ENCODE measurements at regions not wholly inside any gene's neighbourhood (a gene's known extent, or its start where the extent isn't known, plus 50 kb on each side); places are given as distances from the start of the nearest gene placed in this dataset.

DNA sequence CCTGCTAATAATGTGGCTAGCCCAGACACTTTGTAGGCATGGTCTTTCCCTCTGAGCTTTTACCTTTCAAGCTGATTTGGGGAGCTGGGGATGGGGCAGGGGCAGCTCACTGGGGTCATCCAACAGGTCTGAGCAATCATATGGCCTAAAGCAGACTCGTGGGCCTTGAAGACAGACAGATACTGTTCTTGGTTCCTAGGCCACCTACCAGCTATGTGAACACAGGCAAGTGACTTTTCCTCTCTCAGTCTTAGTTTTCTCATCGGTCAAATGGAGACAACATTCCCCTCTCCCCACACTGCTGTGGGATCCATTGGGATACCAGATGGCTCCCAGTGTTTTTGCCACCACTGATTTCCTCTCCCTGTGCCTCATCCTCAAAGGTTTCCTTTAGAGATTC is 181.8 kb downstream of the RRAGC start:
- no peaks in the 10 kb centered on the region for H3K4me1 Mint-ChIP-seq
- H3K9ac ChIP-seq (ENCODE audit: extremely low read depth, insufficient read length, low read length): no peak overlapping the region
- no peak overlapping the region for H2BK12ac ChIP-seq (ENCODE audit: insufficient read length, low read depth, low read length)
- H3K4me3 Mint-ChIP-seq: no peak overlapping the region
- H3K56ac ChIP-seq (ENCODE audit: insufficient read length, low read depth, low read length): no peak overlapping the region
- H3K23ac ChIP-seq (ENCODE audit: insufficient read length, low read depth, low read length): no peak overlapping the region
- H3K27ac ChIP-seq (ENCODE audit: insufficient read length, low read depth, low read length): no peak overlapping the region
- H3K23me2 ChIP-seq (ENCODE audit: insufficient read length, low read depth, low read length, poor library complexity, severe bottlenecking): no peaks in the 10 kb centered on the region
- H2AFZ ChIP-seq (ENCODE audit: low read length): no peak overlapping the region
- no peaks in the 10 kb centered on the region for H3K9me3 Mint-ChIP-seq
- H2BK15ac ChIP-seq (ENCODE audit: low read depth, low read length): no peak overlapping the region
- H3K18ac ChIP-seq (ENCODE audit: insufficient read length, low read depth, low read length): no peak overlapping the region
- H2BK20ac ChIP-seq (ENCODE audit: low read depth, low read length, poor library complexity, severe bottlenecking): no peak overlapping the region
- no peak overlapping the region for H4K8ac ChIP-seq (replicated peaks; ENCODE audit: insufficient read length, low read depth, low read length)
- no CpG with 5 or more reads among the region's 2 CpGs for WGBS (ENCODE audit: extremely low coverage, insufficient read length, low lambda C conversion rate)
- H3T11ph ChIP-seq (ENCODE audit: low read length): no peak overlapping the region
- H3K79me2 ChIP-seq (ENCODE audit: insufficient read depth, low read length): no peaks in the 10 kb centered on the region
- no peak overlapping the region for H3K4ac ChIP-seq (ENCODE audit: low read depth, low read length)
- no peak overlapping the region for H2BK120ac ChIP-seq (ENCODE audit: low read depth, low read length, poor library complexity, severe bottlenecking)
- no peak overlapping the region for H3K27ac Mint-ChIP-seq
- H3K4me2 ChIP-seq (ENCODE audit: insufficient read depth, insufficient read length, low read length): no peak overlapping the region
- H3K4me1 ChIP-seq (ENCODE audit: insufficient read depth, low read length): no peaks in the 10 kb centered on the region
- no peaks in the 10 kb centered on the region for H3K79me1 ChIP-seq (ENCODE audit: insufficient read depth, low read depth, low read length, poor library complexity, severe bottlenecking)
- H2BK5ac ChIP-seq (ENCODE audit: insufficient read length, low read length): no peak overlapping the region
- DNase-seq: no peak
- H3K14ac ChIP-seq (ENCODE audit: insufficient read depth, low read length): no peak overlapping the region
- no peaks in the 10 kb centered on the region for H4K20me1 ChIP-seq (ENCODE audit: control insufficient read depth, insufficient read depth, insufficient read length)
- TF ChIP-seq, protein P1, sequence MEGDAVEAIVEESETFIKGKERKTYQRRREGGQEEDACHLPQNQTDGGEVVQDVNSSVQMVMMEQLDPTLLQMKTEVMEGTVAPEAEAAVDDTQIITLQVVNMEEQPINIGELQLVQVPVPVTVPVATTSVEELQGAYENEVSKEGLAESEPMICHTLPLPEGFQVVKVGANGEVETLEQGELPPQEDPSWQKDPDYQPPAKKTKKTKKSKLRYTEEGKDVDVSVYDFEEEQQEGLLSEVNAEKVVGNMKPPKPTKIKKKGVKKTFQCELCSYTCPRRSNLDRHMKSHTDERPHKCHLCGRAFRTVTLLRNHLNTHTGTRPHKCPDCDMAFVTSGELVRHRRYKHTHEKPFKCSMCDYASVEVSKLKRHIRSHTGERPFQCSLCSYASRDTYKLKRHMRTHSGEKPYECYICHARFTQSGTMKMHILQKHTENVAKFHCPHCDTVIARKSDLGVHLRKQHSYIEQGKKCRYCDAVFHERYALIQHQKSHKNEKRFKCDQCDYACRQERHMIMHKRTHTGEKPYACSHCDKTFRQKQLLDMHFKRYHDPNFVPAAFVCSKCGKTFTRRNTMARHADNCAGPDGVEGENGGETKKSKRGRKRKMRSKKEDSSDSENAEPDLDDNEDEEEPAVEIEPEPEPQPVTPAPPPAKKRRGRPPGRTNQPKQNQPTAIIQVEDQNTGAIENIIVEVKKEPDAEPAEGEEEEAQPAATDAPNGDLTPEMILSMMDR (conservative IDR thresholded peaks at IDR 0.05): no peak
- no peak overlapping the region for H4K5ac ChIP-seq (ENCODE audit: insufficient read length, low read depth, low read length)
- H3K9me3 ChIP-seq (ENCODE audit: control insufficient read depth, low read depth, low read length): no peaks in the 10 kb centered on the region
- H3K27me3 Mint-ChIP-seq (ENCODE audit: low read depth): peaks cover 5% of the 10 kb centered on the region
- no peaks in the 10 kb centered on the region for H3K36me3 Mint-ChIP-seq (ENCODE audit: insufficient read depth in 1 of 3, low read depth in 3 of 3)
- no peak overlapping the region for H4K91ac ChIP-seq (ENCODE audit: insufficient read length, low read depth, low read length)
- no peaks in the 10 kb centered on the region for H3K27me3 ChIP-seq (ENCODE audit: insufficient read depth, low read length)
- no peak overlapping the region for H2AK5ac ChIP-seq (ENCODE audit: insufficient read length, low read length)

Measured in H9 (cell line).